HFF-Myc (cell line): ENCODE measurements at regions not wholly inside any gene's neighbourhood (a gene's known extent, or its start where the extent isn't known, plus 50 kb on each side); places are given as distances from the start of the nearest gene placed in this dataset.

Experiments
- DNase-seq: peaks from one replicate; pipeline ENCODE4 v3.0.0-alpha.2; 2011; ENCODE audit warnings: low read depth; ENCODE audit errors: extremely low read depth
- H3K4me3 ChIP-seq: replicated peaks from 2 replicates; pipeline ENCODE4 v1.5.1; 2011; ENCODE audit warnings: low read depth, mild to moderate bottlenecking, control low read depth, low read length
- TF ChIP-seq, protein P1 (sequence below): IDR thresholded peaks from 2 replicates; pipeline ENCODE4 v1.5.1; 2012; ENCODE audit warnings: mild to moderate bottlenecking, low read depth, low read length, control low read depth; ENCODE audit errors: missing control alignments

DNA sequence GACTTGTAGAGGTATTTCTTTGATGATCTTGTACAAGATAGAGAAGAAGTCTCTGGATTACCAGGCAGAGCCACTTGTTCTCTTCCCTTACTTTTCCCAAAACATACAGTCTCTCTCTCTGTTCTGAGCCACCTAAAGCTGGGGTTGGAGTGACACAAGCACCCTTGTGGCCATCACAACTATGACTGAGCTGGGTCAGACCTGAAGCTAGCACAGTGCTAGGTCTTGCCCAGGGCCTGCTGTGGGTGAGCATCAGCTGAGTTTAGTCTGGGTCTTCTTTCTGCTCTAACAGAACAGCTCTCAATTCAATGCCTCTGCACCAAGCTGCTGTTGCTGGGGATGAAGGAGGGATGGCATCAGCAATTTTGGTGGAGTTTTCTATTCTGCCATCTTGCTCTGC lies 110.2 kb downstream of the HTR1B start:
- TF ChIP-seq, protein P1, sequence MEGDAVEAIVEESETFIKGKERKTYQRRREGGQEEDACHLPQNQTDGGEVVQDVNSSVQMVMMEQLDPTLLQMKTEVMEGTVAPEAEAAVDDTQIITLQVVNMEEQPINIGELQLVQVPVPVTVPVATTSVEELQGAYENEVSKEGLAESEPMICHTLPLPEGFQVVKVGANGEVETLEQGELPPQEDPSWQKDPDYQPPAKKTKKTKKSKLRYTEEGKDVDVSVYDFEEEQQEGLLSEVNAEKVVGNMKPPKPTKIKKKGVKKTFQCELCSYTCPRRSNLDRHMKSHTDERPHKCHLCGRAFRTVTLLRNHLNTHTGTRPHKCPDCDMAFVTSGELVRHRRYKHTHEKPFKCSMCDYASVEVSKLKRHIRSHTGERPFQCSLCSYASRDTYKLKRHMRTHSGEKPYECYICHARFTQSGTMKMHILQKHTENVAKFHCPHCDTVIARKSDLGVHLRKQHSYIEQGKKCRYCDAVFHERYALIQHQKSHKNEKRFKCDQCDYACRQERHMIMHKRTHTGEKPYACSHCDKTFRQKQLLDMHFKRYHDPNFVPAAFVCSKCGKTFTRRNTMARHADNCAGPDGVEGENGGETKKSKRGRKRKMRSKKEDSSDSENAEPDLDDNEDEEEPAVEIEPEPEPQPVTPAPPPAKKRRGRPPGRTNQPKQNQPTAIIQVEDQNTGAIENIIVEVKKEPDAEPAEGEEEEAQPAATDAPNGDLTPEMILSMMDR: no peak
- DNase-seq: no peak
- no peak overlapping the region for H3K4me3 ChIP-seq

DNA sequence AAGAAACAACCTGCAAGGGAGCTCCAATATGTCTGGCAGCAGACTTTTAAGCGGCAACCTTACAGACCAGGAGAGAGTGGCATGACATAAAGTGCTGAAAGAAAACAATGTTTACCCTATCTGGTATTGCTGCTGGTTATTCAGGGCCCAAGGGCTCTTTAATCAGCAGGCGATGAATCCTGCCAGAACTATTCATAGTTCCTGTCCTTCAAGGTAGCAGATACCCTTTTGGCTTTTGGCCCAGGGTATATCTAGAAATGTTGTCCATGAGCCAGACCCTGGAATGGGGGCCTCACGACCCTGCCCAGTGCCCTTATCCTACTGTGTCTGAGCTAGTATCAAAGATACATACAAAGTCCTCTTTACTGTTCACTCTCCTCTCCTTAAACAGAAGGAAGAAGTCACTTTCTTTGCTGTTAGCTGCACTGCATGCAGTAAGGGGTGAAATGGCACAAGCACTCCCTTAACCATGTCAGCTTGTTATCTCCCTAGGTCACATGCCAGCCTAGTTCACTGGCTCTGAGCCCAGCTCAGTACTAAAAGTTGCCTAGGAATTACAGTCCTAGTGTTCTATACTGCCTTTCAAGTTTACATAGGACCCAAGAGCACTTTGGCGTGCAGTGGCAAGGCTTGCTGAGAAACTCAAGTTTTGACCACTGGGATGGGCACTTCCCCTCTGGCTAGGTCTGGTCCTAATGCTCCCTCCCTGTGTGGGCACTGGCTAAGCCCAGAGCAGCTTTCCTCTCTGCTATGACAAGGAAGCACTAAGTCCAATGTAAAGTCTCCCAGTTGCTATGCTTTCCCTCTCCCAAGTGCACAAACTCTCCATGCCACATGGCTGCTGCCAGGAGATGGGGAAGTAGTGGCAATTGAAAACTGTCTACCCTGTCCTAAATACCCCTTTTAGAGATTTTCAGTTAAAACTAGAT lies 122.0 kb downstream of the HTR1B start:
- no peak overlapping the region for H3K4me3 ChIP-seq
- TF ChIP-seq, protein P1: no peak
- no peak for DNase-seq

DNA sequence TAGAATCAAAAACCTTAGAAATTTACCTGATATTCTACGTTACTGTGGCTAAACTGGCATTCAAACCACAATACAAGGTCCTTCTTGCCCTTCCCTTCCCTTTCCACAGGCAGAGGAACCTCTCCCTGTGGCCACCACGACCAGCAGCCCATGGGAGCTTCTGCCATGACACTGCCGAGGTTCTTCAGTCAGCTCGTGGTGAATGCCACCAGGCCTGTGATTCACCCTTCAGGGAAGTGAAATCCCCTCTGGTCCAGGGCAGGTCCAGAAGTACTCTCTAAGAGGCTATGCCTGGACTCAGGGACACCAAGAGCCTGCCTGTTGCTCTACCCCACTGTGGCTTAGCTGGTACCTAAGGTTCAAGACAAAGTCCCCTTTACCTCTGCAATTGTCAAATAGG lies 123.0 kb downstream of the HTR1B start:
- H3K4me3 ChIP-seq: no peak overlapping the region
- DNase-seq: no peak
- TF ChIP-seq, protein P1: no peak

DNA sequence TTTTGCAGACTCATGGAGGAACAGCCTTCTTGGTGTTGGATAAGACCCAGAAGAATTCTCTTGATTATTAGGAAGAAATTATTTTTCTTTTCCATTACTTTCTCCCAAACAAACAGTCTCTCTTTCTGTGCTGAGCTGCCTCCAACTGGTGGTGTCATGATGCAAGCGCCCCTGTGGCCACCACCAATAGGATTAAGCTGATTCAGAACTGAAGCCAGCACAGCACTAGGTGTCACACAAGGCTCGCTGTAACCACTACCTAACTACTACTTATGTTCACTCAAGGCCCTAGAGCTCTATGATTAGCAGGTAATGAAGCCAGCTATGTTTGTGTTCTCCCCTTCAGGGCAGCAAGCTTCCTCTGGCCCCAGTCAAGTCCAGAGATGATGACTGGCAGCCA lies 123.4 kb downstream of the HTR1B start:
- no peak for DNase-seq
- no peak overlapping the region for H3K4me3 ChIP-seq
- TF ChIP-seq, protein P1: no peak

DNA sequence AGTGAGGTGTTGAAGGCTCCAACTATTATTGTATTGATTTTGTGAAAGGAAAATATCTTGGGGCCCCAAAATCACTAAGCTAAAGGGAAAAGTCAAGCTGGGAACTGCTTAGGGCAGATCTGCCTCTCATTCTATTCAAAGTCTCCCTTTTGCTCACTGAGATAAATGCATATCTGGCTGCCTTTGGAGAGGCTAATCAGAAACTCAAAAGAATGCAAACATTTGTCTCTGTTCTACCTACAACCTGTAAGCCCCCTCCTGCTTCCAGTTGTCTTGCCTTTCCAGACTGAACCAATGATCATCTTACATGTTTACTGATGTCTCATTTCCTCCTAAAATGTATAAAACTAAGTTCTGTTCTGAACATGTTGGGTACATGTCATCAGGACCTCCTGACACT lies 125.9 kb downstream of the HTR1B start:
- TF ChIP-seq, protein P1: no peak
- no peak for DNase-seq

DNA sequence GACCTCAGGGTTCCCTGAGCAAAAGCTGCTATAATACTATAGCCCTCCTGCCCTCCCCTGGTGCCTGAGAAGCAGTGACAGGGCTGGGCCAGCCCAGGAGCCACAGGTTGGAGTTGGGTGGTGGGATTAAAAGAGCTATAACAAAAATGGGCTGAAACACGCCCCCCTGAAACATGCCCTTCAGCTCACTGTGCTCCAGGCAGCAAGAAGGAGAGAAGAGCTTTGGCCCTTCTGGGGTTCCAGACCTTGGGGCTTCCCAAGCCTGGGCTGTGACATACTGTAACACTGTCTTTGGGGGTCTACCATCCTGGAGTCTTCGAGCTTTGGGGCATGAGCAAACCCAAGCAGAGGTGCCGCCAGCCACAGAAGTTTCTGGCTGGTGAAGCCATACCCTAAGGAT lies 129.2 kb downstream of the HTR1B start:
- TF ChIP-seq, protein P1: no peak
- no peak overlapping the region for H3K4me3 ChIP-seq
- no peak for DNase-seq

More for the DNA sequence above, 125.9 kb downstream of the HTR1B start:
- no peak overlapping the region for H3K4me3 ChIP-seq
